ENCODE measurements at regions not wholly inside any gene's neighbourhood (a gene's known extent, or its start where the extent isn't known, plus 50 kb on each side); places are given as distances from the start of the nearest gene placed in this dataset.

DNA sequence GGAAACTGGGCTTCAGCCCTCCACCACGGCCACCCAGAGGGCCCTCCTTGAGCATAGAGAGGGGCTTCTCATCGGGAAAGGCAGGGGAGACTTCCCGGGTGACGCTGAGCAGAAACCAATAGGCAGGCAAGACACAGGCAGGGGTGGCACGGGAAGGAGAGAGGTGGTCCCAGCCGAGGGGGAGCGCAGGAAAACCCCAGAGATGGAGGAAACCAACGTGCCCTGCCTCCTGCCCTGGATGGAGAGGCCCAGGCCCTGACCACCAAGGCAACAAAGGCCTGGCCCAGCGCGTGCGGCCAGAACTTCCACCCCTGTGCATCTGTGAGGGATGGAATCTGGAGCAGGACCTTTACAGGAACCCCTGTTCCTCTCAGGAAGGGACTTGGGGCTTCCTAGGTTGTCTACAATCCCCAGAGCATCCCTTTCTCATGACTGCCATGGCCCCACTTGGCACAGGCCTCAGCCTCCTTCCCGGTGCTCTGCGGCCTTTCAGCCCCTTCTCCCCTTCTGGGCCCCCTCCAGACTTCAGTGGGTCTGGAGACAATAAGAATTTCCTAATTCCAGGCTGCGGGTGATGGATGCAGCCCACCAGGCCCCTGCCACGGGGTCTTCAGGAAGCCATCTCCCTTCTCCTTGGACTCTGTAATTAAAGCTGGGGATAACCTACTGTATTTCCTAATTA, 137.0 kb upstream of the RET start:
- WGBS, 2 experiments = 93% methylated on average over 15 of the region's 15 CpGs
- Histone ChIP-seq H3K27ac (ENCODE audit: insufficient read depth, low read depth, low read length, poor library complexity, severe bottlenecking) (no peak overlapping the region), H3K4me1 (ENCODE audit: control insufficient read depth, insufficient read depth, low read length) (no peaks in the 10 kb centered on the region), H3K9me3 (ENCODE audit: control insufficient read depth, low read length) (no peaks in the 10 kb centered on the region), H3K4me3 (ENCODE audit: insufficient read depth, low read depth, low read length) (no peak overlapping the region), H3K36me3 (ENCODE audit: control insufficient read depth, insufficient read depth, low read length) (no peaks in the 10 kb centered on the region), H3K27me3 (ENCODE audit: control insufficient read depth, insufficient read depth, low read length, poor library complexity, severe bottlenecking) (peaks cover under 1% of the 10 kb centered on the region)

DNA sequence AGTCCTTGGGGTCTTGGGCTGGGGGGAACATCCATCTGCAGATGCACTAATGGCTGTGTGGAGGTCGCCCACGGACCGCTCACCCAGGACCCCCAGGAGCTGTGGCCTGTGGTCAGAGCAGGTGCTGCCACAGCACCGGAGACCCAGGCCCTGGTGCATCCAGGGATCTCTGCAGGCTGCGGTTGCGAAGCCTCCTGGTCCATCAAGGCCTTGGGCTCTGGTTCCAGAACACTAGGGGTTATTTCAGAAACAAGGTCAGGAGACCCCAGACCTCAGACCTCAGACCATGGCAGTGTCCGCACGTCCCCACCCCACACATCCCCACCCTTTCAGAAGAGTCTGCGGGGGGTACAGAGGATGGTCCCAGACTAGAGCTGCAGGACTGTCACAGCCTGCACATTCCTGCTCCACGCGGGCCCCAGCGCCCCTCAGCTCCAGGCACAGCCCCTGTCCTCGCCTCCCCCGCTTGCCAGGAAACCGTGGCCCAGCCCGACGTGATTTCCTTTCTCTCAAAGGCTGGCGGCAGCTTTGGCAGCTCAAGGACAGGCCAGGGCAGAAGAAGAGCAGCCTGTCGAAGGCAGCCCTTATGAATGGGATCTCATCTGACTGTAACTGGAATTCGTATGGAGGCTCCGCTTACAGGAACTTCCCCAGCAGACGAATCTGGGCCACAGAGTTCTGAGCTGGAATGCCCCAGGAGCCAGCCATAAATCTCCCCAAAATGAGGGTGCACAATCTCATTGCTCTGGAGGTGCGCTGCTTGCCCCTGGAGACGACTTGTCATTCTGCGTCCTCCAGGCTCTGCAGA, 136.2 kb upstream of the RET start:
- WGBS, 2 experiments = 84% methylated on average over 25 of the region's 25 CpGs
- no peaks in the 10 kb centered on the region for H3K36me3 ChIP-seq (ENCODE audit: control insufficient read depth, insufficient read depth, low read length)

DNA sequence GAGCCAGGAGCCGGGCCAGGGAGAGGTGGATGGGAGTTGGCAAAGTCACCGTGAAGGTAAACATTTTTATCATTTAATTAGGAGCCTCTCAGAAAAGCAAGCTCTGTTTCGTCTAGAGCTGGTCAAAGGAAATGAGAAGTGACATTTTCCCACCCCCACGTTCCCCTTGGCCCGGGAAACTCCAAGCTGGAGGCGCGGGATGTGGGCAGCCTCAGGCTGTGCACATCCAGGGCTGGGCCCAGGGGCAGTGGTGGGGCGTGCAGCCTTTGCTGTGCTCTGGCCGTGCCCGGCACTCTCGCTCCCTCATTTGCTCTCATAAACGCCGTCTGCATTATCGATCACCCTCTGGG, 135.6 kb upstream of the RET start:
- Histone ChIP-seq H3K27me3 (ENCODE audit: control insufficient read depth, insufficient read depth, low read length, poor library complexity, severe bottlenecking) (no peaks in the 10 kb centered on the region), H3K36me3 (ENCODE audit: control insufficient read depth, insufficient read depth, low read length) (no peaks in the 10 kb centered on the region), H3K4me1 (ENCODE audit: control insufficient read depth, insufficient read depth, low read length) (no peaks in the 10 kb centered on the region), H3K4me3 (ENCODE audit: insufficient read depth, low read depth, low read length) (no peak overlapping the region), H3K9me3 (ENCODE audit: control insufficient read depth, low read length) (no peaks in the 10 kb centered on the region), H3K27ac (ENCODE audit: insufficient read depth, low read depth, low read length, poor library complexity, severe bottlenecking) (no peak overlapping the region)
- WGBS, 2 experiments = 92% methylated on average over 14 of the region's 14 CpGs

More for the DNA sequence above, 136.2 kb upstream of the RET start:
- H3K9me3 ChIP-seq (ENCODE audit: control insufficient read depth, low read length) = no peaks in the 10 kb centered on the region
- no peak overlapping the region for H3K27ac ChIP-seq (ENCODE audit: insufficient read depth, low read depth, low read length, poor library complexity, severe bottlenecking)
- no peaks in the 10 kb centered on the region for H3K27me3 ChIP-seq (ENCODE audit: control insufficient read depth, insufficient read depth, low read length, poor library complexity, severe bottlenecking)
- no peak overlapping the region for H3K4me3 ChIP-seq (ENCODE audit: insufficient read depth, low read depth, low read length)
- H3K4me1 ChIP-seq (ENCODE audit: control insufficient read depth, insufficient read depth, low read length) = no peaks in the 10 kb centered on the region

DNA sequence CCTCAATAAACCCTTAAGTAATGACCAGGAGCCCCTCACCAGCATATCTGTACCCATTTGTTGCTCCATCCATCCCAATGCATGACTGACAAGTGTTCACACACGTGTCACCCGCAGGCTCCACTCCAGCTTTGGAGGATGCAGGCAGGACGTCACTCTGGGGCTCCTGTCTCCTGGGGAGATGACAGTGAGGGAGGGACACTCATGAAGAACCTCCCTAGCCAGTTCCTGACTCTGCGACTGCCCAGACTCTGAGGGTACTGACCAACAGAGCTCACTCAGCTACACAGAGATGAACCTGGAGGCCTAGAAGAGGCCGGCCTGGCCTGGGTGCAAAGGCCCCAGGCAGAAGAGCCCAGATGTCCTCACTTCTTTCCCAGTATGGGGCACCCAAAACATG, 135.1 kb upstream of the RET start:
- H3K27me3 ChIP-seq (ENCODE audit: control insufficient read depth, insufficient read depth, low read length, poor library complexity, severe bottlenecking) = no peaks in the 10 kb centered on the region
- H3K9me3 ChIP-seq (ENCODE audit: control insufficient read depth, low read length) = no peaks in the 10 kb centered on the region
- no peak overlapping the region for H3K27ac ChIP-seq (ENCODE audit: insufficient read depth, low read depth, low read length, poor library complexity, severe bottlenecking)
- 86 to 92% methylated on average over 5 of the region's 5 CpGs for WGBS, 2 experiments
- no peaks in the 10 kb centered on the region for H3K4me1 ChIP-seq (ENCODE audit: control insufficient read depth, insufficient read depth, low read length)
- no peaks in the 10 kb centered on the region for H3K36me3 ChIP-seq (ENCODE audit: control insufficient read depth, insufficient read depth, low read length)
- H3K4me3 ChIP-seq (ENCODE audit: insufficient read depth, low read depth, low read length) = no peak overlapping the region

DNA sequence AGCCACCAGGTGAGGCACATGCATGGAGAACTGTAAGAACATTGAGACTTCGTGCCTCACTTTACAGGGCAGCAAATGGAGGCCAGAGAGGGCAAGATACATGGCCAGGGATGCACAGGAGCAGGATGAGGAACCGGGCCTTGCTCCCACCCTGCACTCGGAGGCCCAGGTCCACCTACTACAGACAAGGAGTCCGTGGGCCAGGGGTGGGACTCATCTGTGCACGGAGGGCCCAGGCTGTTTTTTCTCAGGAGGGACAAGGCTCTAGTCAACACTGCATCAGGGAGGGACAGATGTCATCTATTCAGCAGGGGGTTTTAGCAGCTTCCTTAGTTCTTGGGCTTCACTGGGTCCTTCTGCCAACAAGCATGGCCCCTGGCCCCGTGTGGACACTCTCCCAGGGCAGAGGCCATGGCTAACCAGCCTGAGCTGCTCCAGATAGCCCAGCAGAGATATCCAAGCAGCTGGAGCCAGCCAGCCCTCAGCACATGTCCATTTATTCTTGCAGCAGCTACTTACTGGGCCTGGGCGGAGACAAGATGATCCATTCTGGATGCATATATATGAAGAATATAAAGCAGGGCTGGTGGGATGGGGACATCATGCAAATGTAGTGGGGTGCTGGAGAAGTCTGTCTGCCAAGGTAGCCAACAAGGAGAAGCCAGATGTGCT, 134.5 kb upstream of the RET start:
- no peak overlapping the region for H3K4me3 ChIP-seq (ENCODE audit: insufficient read depth, low read depth, low read length)
- H3K9me3 ChIP-seq (ENCODE audit: control insufficient read depth, low read length) = no peaks in the 10 kb centered on the region
- 90 to 91% methylated on average over 7 of the region's 7 CpGs for WGBS, 2 experiments
- H3K27ac ChIP-seq (ENCODE audit: insufficient read depth, low read depth, low read length, poor library complexity, severe bottlenecking) = no peak overlapping the region
- H3K4me1 ChIP-seq (ENCODE audit: control insufficient read depth, insufficient read depth, low read length) = no peaks in the 10 kb centered on the region
- no peaks in the 10 kb centered on the region for H3K36me3 ChIP-seq (ENCODE audit: control insufficient read depth, insufficient read depth, low read length)
- no peaks in the 10 kb centered on the region for H3K27me3 ChIP-seq (ENCODE audit: control insufficient read depth, insufficient read depth, low read length, poor library complexity, severe bottlenecking)

DNA sequence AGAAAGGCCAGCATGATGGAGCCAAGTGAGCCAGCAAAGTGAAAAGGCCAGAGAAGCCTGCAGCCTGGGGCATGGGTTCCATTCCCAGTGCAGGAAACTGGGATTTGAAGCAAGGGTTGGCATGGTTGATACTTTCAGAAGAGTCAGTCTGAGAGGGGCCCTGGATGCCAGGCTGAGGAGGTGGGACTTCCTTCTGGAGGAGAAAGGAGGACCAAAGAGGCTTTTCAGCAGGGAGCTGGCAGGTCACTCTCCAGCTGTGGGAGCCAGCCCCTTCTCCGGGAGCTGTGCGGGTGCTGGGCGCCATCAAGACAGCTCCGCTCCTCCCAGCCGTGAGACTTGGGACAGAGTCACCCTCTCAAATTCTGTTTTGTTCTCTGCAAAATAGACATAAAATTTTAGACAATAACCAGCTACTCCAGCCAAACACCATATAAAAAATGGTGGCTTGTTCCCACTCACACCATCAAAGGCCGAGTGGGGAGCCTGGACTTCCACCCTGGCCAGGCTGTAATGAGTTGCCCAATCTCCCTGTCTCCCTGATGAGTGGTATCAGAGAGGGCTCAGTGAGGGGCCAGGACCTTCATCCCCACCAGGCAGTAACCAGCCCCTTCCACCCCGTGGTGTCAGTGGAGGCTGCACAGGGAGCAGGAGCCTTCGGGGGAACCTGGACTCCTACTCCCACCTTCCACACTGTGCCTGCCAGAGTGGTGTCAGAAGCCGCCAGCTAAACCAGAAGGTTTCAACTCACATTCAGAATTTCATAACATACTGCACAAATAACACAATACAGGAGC, 133.6 kb upstream of the RET start:
- Histone ChIP-seq H3K9me3 (ENCODE audit: control insufficient read depth, low read length) (no peaks in the 10 kb centered on the region), H3K4me1 (ENCODE audit: control insufficient read depth, insufficient read depth, low read length) (no peaks in the 10 kb centered on the region), H3K27ac (ENCODE audit: insufficient read depth, low read depth, low read length, poor library complexity, severe bottlenecking) (no peak overlapping the region), H3K27me3 (ENCODE audit: control insufficient read depth, insufficient read depth, low read length, poor library complexity, severe bottlenecking) (no peaks in the 10 kb centered on the region), H3K36me3 (ENCODE audit: control insufficient read depth, insufficient read depth, low read length) (no peaks in the 10 kb centered on the region), H3K4me3 (ENCODE audit: insufficient read depth, low read depth, low read length) (no peak overlapping the region)
- 96% methylated on average over 9 of the region's 9 CpGs for WGBS, 2 experiments

DNA sequence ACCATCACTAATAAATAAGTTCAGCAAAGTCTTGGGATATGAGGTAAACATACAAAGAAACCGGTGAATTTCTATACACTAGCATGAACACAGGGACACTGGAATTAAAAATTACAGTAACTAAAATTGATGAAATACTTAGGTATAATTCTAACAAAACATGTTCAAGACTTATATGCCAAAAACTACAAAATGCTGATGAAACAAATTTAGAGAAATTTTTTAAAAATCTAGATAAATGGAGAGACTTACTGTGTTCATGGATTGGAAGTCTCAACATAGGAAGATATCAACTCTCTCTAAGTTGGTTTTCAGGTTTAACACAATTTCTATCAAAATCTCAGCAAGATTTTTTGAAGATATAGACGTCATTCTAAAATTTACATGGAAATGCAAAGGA, 128.8 kb upstream of the RET start:
- WGBS, 2 experiments = 86% methylated on average over 1 of the region's 2 CpGs; no CpG with 5 or more reads in 1 of the 2 experiments
- Histone ChIP-seq H3K36me3 (ENCODE audit: control insufficient read depth, insufficient read depth, low read length) (no peaks in the 10 kb centered on the region), H3K27ac (ENCODE audit: insufficient read depth, low read depth, low read length, poor library complexity, severe bottlenecking) (no peak overlapping the region), H3K27me3 (ENCODE audit: control insufficient read depth, insufficient read depth, low read length, poor library complexity, severe bottlenecking) (no peaks in the 10 kb centered on the region), H3K4me1 (ENCODE audit: control insufficient read depth, insufficient read depth, low read length) (peaks cover 8% of the 10 kb centered on the region), H3K4me3 (ENCODE audit: insufficient read depth, low read depth, low read length) (no peak overlapping the region), H3K9me3 (ENCODE audit: control insufficient read depth, low read length) (no peaks in the 10 kb centered on the region)

DNA sequence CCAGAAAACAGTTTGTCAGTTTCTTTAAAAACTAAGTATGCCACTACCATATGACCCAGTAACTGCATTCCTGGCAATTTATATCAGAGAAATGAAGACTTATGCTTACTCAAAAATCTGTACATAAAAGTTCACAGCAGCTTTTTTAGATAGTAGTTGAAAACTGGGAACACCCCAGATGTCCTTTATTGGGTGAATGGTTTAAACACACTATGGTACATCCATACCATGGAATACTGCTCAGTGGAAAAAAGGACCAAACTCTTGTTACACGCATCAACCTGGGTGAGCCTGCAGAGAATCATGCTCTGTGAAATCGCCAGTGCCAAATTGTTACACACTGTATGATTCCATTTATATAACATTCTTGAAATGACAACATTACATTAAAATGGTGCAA, 127.6 kb upstream of the RET start:
- Histone ChIP-seq H3K4me1 (ENCODE audit: control insufficient read depth, insufficient read depth, low read length) (peaks cover 8% of the 10 kb centered on the region), H3K27me3 (ENCODE audit: control insufficient read depth, insufficient read depth, low read length, poor library complexity, severe bottlenecking) (no peaks in the 10 kb centered on the region), H3K27ac (ENCODE audit: insufficient read depth, low read depth, low read length, poor library complexity, severe bottlenecking) (no peak overlapping the region), H3K9me3 (ENCODE audit: control insufficient read depth, low read length) (no peaks in the 10 kb centered on the region), H3K36me3 (ENCODE audit: control insufficient read depth, insufficient read depth, low read length) (no peaks in the 10 kb centered on the region), H3K4me3 (ENCODE audit: insufficient read depth, low read depth, low read length) (no peak overlapping the region)
- WGBS, 2 experiments = 89 to 90% methylated on average over 2 of the region's 2 CpGs

DNA sequence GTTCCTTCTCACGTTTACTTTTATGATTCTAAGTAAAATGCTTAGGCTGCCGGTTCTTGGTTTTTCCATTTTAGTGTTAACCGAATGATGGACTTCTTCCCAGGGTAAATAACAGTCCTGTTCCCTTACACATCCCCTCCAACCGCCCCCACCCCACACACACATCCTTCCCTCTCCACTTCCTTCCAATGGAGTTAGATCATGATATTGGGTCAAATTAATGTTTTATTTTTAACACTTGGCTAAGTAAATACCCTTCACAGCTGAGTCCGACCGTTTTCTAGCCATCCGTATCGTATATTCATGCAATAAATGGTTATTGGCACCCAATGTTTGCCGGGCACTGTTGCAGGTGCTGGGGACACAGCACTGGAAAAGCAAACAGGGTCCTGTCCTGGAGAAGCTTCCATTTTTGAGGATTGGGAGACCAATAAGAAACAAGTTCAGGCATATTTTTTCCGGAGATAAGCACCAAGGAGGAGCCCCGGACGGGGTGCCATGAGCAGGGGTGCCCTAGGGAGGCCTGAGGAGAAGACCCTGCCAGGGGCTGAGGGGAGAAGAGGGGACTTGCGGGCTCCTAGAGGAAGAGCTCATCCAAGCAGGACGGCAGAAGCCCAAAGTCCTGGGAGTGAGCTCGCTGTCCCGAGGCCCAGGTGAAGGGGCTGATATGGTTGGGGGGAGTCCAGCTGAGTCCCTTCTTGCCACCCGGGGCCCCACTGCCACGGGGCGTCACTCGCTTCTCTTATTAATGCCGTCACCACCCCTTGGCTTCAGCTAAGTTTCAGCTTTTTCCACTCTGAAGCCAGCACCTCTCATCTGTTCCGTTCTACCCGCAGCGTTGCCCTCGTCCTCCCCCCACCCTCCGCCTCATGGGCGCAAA, 126.0 kb upstream of the RET start:
- Histone ChIP-seq H3K4me3 (ENCODE audit: insufficient read depth, low read depth, low read length) (no peak overlapping the region), H3K27ac (ENCODE audit: insufficient read depth, low read depth, low read length, poor library complexity, severe bottlenecking) (no peak overlapping the region)
- WGBS, 2 experiments = 93 to 94% methylated on average over 27 of the region's 27 CpGs

More for the DNA sequence above, 126.0 kb upstream of the RET start:
- H3K36me3 ChIP-seq (ENCODE audit: control insufficient read depth, insufficient read depth, low read length) = no peaks in the 10 kb centered on the region
- H3K4me1 ChIP-seq (ENCODE audit: control insufficient read depth, insufficient read depth, low read length) = peaks cover 8% of the 10 kb centered on the region
- no peaks in the 10 kb centered on the region for H3K27me3 ChIP-seq (ENCODE audit: control insufficient read depth, insufficient read depth, low read length, poor library complexity, severe bottlenecking)
- H3K9me3 ChIP-seq (ENCODE audit: control insufficient read depth, low read length) = no peaks in the 10 kb centered on the region
